ENCODE measurements at regions not wholly inside any gene's neighbourhood (a gene's known extent, or its start where the extent isn't known, plus 50 kb on each side); places are given as distances from the start of the nearest gene placed in this dataset.

- in situ Hi-C loops (cut with HindIII; ENCODE audit: low pct_ligation_motif_present, low pct_unique_long_range_greater_than_20kb, low sequenced_read_pairs) = no loop called here
- DNase-seq = no peak
These were observed 514.7 kb downstream of the MAT2B start for GRCh38 chr5:164020116-164020515.

GRCh38 chr5:164027738-164028137, 522.3 kb downstream of the MAT2B start:
- DNase-seq = no peak
- in situ Hi-C loops (cut with HindIII; ENCODE audit: low pct_ligation_motif_present, low pct_unique_long_range_greater_than_20kb, low sequenced_read_pairs) = no loop called here

- DNase-seq = no peak
- in situ Hi-C loops (cut with HindIII; ENCODE audit: low pct_ligation_motif_present, low pct_unique_long_range_greater_than_20kb, low sequenced_read_pairs) = no loop called here
These were observed 532.8 kb downstream of the MAT2B start for GRCh38 chr5:164038128-164038783.

GRCh38 chr5:164041105-164041504, 535.7 kb downstream of the MAT2B start:
- in situ Hi-C loops (cut with HindIII; ENCODE audit: low pct_ligation_motif_present, low pct_unique_long_range_greater_than_20kb, low sequenced_read_pairs) = no loop called here
- DNase-seq = no peak

- DNase-seq = no peak
- in situ Hi-C loops (cut with HindIII; ENCODE audit: low pct_ligation_motif_present, low pct_unique_long_range_greater_than_20kb, low sequenced_read_pairs) = no loop called here
These were observed 543.0 kb downstream of the MAT2B start for GRCh38 chr5:164048359-164048926.

- DNase-seq = no peak
- in situ Hi-C loops (cut with HindIII; ENCODE audit: low pct_ligation_motif_present, low pct_unique_long_range_greater_than_20kb, low sequenced_read_pairs) = no loop called here
These were observed 546.3 kb downstream of the MAT2B start for GRCh38 chr5:164051745-164052144.

- DNase-seq = no peak
- in situ Hi-C loops (cut with HindIII; ENCODE audit: low pct_ligation_motif_present, low pct_unique_long_range_greater_than_20kb, low sequenced_read_pairs) = no loop called here
These were observed 547.2 kb downstream of the MAT2B start for GRCh38 chr5:164052536-164053093.

- in situ Hi-C loops (cut with HindIII; ENCODE audit: low pct_ligation_motif_present, low pct_unique_long_range_greater_than_20kb, low sequenced_read_pairs) = no loop called here
- no peak for DNase-seq
These were observed 547.7 kb downstream of the MAT2B start for GRCh38 chr5:164053123-164053522.

GRCh38 chr5:164054461-164054860, 549.0 kb downstream of the MAT2B start:
- no peak for DNase-seq
- in situ Hi-C loops (cut with HindIII; ENCODE audit: low pct_ligation_motif_present, low pct_unique_long_range_greater_than_20kb, low sequenced_read_pairs) = no loop called here

- DNase-seq = no peak
- in situ Hi-C loops (cut with HindIII; ENCODE audit: low pct_ligation_motif_present, low pct_unique_long_range_greater_than_20kb, low sequenced_read_pairs) = no loop called here
These were observed 551.7 kb downstream of the MAT2B start for GRCh38 chr5:164057121-164057520.

GRCh38 chr5:164058621-164059020, 553.2 kb downstream of the MAT2B start:
- in situ Hi-C loops (cut with HindIII; ENCODE audit: low pct_ligation_motif_present, low pct_unique_long_range_greater_than_20kb, low sequenced_read_pairs) = no loop called here
- no peak for DNase-seq

GRCh38 chr5:164059471-164059870, 554.1 kb downstream of the MAT2B start:
- DNase-seq = no peak
- in situ Hi-C loops (cut with HindIII; ENCODE audit: low pct_ligation_motif_present, low pct_unique_long_range_greater_than_20kb, low sequenced_read_pairs) = no loop called here

- DNase-seq = no peak
These were observed 555.5 kb downstream of the MAT2B start for GRCh38 chr5:164060786-164061355.

GRCh38 chr5:164062304-164062703, 556.9 kb downstream of the MAT2B start:
- in situ Hi-C loops (cut with HindIII; ENCODE audit: low pct_ligation_motif_present, low pct_unique_long_range_greater_than_20kb, low sequenced_read_pairs) = no loop called here
- DNase-seq = no peak

More at GRCh38 chr5:164060786-164061355, 555.5 kb downstream of the MAT2B start:
- in situ Hi-C loops (cut with HindIII; ENCODE audit: low pct_ligation_motif_present, low pct_unique_long_range_greater_than_20kb, low sequenced_read_pairs) = no loop called here

GRCh38 chr5:164065266-164065665, 559.8 kb downstream of the MAT2B start:
- DNase-seq = no peak
- in situ Hi-C loops (cut with HindIII; ENCODE audit: low pct_ligation_motif_present, low pct_unique_long_range_greater_than_20kb, low sequenced_read_pairs) = no loop called here

GRCh38 chr5:164071671-164072070, 566.3 kb downstream of the MAT2B start:
- in situ Hi-C loops (cut with HindIII; ENCODE audit: low pct_ligation_motif_present, low pct_unique_long_range_greater_than_20kb, low sequenced_read_pairs) = no loop called here
- DNase-seq = no peak

GRCh38 chr5:164073081-164073480, 567.7 kb downstream of the MAT2B start:
- no peak for DNase-seq
- in situ Hi-C loops (cut with HindIII; ENCODE audit: low pct_ligation_motif_present, low pct_unique_long_range_greater_than_20kb, low sequenced_read_pairs) = no loop called here

- DNase-seq = no peak
- in situ Hi-C loops (cut with HindIII; ENCODE audit: low pct_ligation_motif_present, low pct_unique_long_range_greater_than_20kb, low sequenced_read_pairs) = no loop called here
These were observed 571.1 kb downstream of the MAT2B start for GRCh38 chr5:164076556-164076955.

- no peak for DNase-seq
- in situ Hi-C loops (cut with HindIII; ENCODE audit: low pct_ligation_motif_present, low pct_unique_long_range_greater_than_20kb, low sequenced_read_pairs) = no loop called here
These were observed 584.9 kb downstream of the MAT2B start for GRCh38 chr5:164090358-164090757.

GRCh38 chr5:164091836-164092235, 586.4 kb downstream of the MAT2B start:
- in situ Hi-C loops (cut with HindIII; ENCODE audit: low pct_ligation_motif_present, low pct_unique_long_range_greater_than_20kb, low sequenced_read_pairs) = no loop called here
- no peak for DNase-seq
